ENCODE measurements at regions not wholly inside any gene's neighbourhood (a gene's known extent, or its start where the extent isn't known, plus 50 kb on each side); places are given as distances from the start of the nearest gene placed in this dataset.

GRCh38 chr1:118396279-118396678 is 211.3 kb upstream of the SPAG17 start:
- Mint-ChIP-seq H3K9me3 (no peaks in the 10 kb centered on the region), H3K4me1 (no peaks in the 10 kb centered on the region), H3K27ac (no peak overlapping the region), H3K27me3 (ENCODE audit: insufficient read depth, low read depth, poor library complexity) (no peaks in the 10 kb centered on the region), H3K36me3 (ENCODE audit: low read depth) (no peaks in the 10 kb centered on the region), H3K4me3 (no peak overlapping the region)
- H4K20me1 ChIP-seq (replicated peaks; ENCODE audit: insufficient read depth) = no peaks in the 10 kb centered on the region
- no peak overlapping the region for H3K27ac ChIP-seq (ENCODE audit: low read depth)
- peaks cover 7% of the 10 kb centered on the region; the same call in 1 of the 2 replicates for H3K9me2 ChIP-seq (ENCODE audit: insufficient read depth)
- no peak for ATAC-seq
- TF ChIP-seq ZNF462 (CRISPR knock-in tag; IDR thresholded peaks at IDR 0.05) (no peak), EZH2 (IDR thresholded peaks at IDR 0.05; ENCODE audit: low read depth, unreplicated experiment) (no peak), ZNF331 (CRISPR knock-in tag; IDR thresholded peaks at IDR 0.05; ENCODE audit: low read depth) (no peak), ZNF114 (CRISPR knock-in tag; IDR thresholded peaks at IDR 0.05) (no peak), CREB1 (CRISPR knock-in tag; IDR thresholded peaks at IDR 0.05; ENCODE audit: low read depth) (no peak), CTCF (conservative IDR thresholded peaks at IDR 0.05; ENCODE audit: low read depth in 2 of 2) (no peak), POLR2AphosphoS5 (IDR thresholded peaks at IDR 0.05; ENCODE audit: low read depth) (no peak), EZH2phosphoT487 (IDR thresholded peaks at IDR 0.05; ENCODE audit: unreplicated experiment) (no peak), NANOG (IDR thresholded peaks at IDR 0.05; ENCODE audit: borderline replicate concordance) (no peak), STAT1 (IDR thresholded peaks at IDR 0.05; ENCODE audit: unreplicated experiment) (no peak), REST (IDR thresholded peaks at IDR 0.05; ENCODE audit: unreplicated experiment) (no peak), ETS1 (IDR thresholded peaks at IDR 0.05) (no peak)
- no peak overlapping the region for H2AFZ ChIP-seq
- H3K4me2 ChIP-seq = no peak overlapping the region
- no peaks in the 10 kb centered on the region for H3K36me3 ChIP-seq (ENCODE audit: insufficient read depth)
- no peaks in the 10 kb centered on the region for H3K79me2 ChIP-seq (replicated peaks; ENCODE audit: insufficient read depth)
- H3K4me1 ChIP-seq (ENCODE audit: insufficient read depth) = no peaks in the 10 kb centered on the region
- H3F3A ChIP-seq (replicated peaks; ENCODE audit: low read depth) = no peaks in the 10 kb centered on the region
- DNase-seq (ENCODE audit: low spot score) = no peak
- H3K4me3 ChIP-seq = no peak overlapping the region
- H3K27me3 ChIP-seq (ENCODE audit: insufficient read depth) = no peaks in the 10 kb centered on the region
